Esophagus squamous epithelium (tissue), 4 donors: ENCODE measurements at regions not wholly inside any gene's neighbourhood (a gene's known extent, or its start where the extent isn't known, plus 50 kb on each side); places are given as distances from the start of the nearest gene placed in this dataset.

Experiments used
- CTCF ChIP-seq, 6 experiments: fragments of 450-650 bp in 4 of 6; fragments of 200-600 bp in 2 of 6; sonication (generic) in 2 of 6; IDR thresholded peaks; one replicate each; pipeline ENCODE4 v1.5.1; 2016 to 2019; ENCODE audit warnings: antibody characterized with exemption in 6 of 6, mild to moderate bottlenecking in 4 of 6, moderate library complexity in 4 of 6
- POLR2A ChIP-seq, 4 donors: fragments of 450-650 bp; IDR thresholded peaks; one replicate each; pipeline ENCODE4 v1.6.1; 2017; ENCODE audit warnings: antibody characterized with exemption in 4 of 4, mild to moderate bottlenecking in 4 of 4, moderate library complexity in 3 of 4

- TF ChIP-seq CTCF (IDR thresholded peaks at IDR 0.05) (no peak), POLR2A (IDR thresholded peaks at IDR 0.05) (no peak)
Observed at GRCh38 chr2:239731998-239732665, 293.0 kb downstream of the NDUFA10 start.
